Muscle layer of colon (tissue), 2 donors: ENCODE measurements at regions not wholly inside any gene's neighbourhood (a gene's known extent, or its start where the extent isn't known, plus 50 kb on each side); places are given as distances from the start of the nearest gene placed in this dataset.
"Not testable (repeated sequence)": the region's sequence is repeated elsewhere in the genome, so short reads cannot be mapped to it uniquely, and the experiment has no call there.

Experiments used
- H3K27ac ChIP-seq: one replicate; pipeline ENCODE4 v1.7.0; 2013; ENCODE audit warnings: low read depth, mild to moderate bottlenecking, low read length, moderate library complexity
- H3K27me3 ChIP-seq, 2 donors: one replicate each; pipeline ENCODE4 v1.7.0; 2013; ENCODE audit warnings: low read length in 2 of 2, mild to moderate bottlenecking in 2 of 2; ENCODE audit not compliant: insufficient read depth in 2 of 2, control insufficient read depth in 1 of 2
- H3K36me3 ChIP-seq: one replicate; pipeline ENCODE4 v1.7.0; 2013; ENCODE audit warnings: mild to moderate bottlenecking, low read length; ENCODE audit not compliant: insufficient read depth
- H3K4me1 ChIP-seq: one replicate; pipeline ENCODE4 v1.7.0; 2013; ENCODE audit warnings: mild to moderate bottlenecking, low read length; ENCODE audit not compliant: insufficient read depth
- H3K4me3 ChIP-seq, 2 donors: one replicate each; pipeline ENCODE4 v1.7.0; 2013; ENCODE audit warnings: low read length in 2 of 2, low read depth in 1 of 2, mild to moderate bottlenecking in 1 of 2, moderate library complexity in 1 of 2
- H3K9ac ChIP-seq: one replicate; pipeline ENCODE4 v1.7.0; 2013; ENCODE audit warnings: low read length
- H3K9me3 ChIP-seq: one replicate; pipeline ENCODE4 v1.7.0; 2013; ENCODE audit warnings: mild to moderate bottlenecking, low read length
- donor health status: abdominal sarcoma.
- donor health status: Adenocarcinoma of cecum.

GRCh38 chr1:190667914-190668313 lies 190.2 kb upstream of the BRINP3 start:
- Histone ChIP-seq H3K4me3 (no peak overlapping the region), H3K9ac (no peak overlapping the region), H3K27ac (no peak overlapping the region), H3K27me3 (no peaks in the 10 kb centered on the region), H3K9me3 (no peaks in the 10 kb centered on the region), H3K4me1 (no peaks in the 10 kb centered on the region), H3K36me3 (no peaks in the 10 kb centered on the region)

- H3K9me3 ChIP-seq, result no peaks in the 10 kb centered on the region
- H3K4me1 ChIP-seq, result no peaks in the 10 kb centered on the region
- no peak overlapping the region for H3K27ac ChIP-seq
- H3K4me3 ChIP-seq, result no peak overlapping the region
- H3K36me3 ChIP-seq, result no peaks in the 10 kb centered on the region
- H3K9ac ChIP-seq, result no peak overlapping the region
- no peaks in the 10 kb centered on the region for H3K27me3 ChIP-seq
These were observed 201.4 kb upstream of the BRINP3 start for GRCh38 chr1:190679044-190679443.

- no peaks in the 10 kb centered on the region for H3K9me3 ChIP-seq
- H3K27me3 ChIP-seq, result no peaks in the 10 kb centered on the region
- no peaks in the 10 kb centered on the region for H3K4me1 ChIP-seq
- H3K27ac ChIP-seq, result no peak overlapping the region
- no peak overlapping the region for H3K4me3 ChIP-seq
- no peak overlapping the region for H3K9ac ChIP-seq
- H3K36me3 ChIP-seq, result no peaks in the 10 kb centered on the region
These were observed 201.8 kb upstream of the BRINP3 start for GRCh38 chr1:190679454-190679853.

GRCh38 chr1:190679983-190680382 lies 202.3 kb upstream of the BRINP3 start:
- H3K27me3 ChIP-seq, result no peaks in the 10 kb centered on the region
- no peak overlapping the region for H3K9ac ChIP-seq
- H3K9me3 ChIP-seq, result no peaks in the 10 kb centered on the region
- no peak overlapping the region for H3K4me3 ChIP-seq
- H3K27ac ChIP-seq, result no peak overlapping the region
- H3K4me1 ChIP-seq, result no peaks in the 10 kb centered on the region
- H3K36me3 ChIP-seq, result no peaks in the 10 kb centered on the region

GRCh38 chr1:190685676-190686075 lies 208.0 kb upstream of the BRINP3 start:
- no peak overlapping the region for H3K9ac ChIP-seq
- H3K4me1 ChIP-seq, result no peaks in the 10 kb centered on the region

GRCh38 chr1:190688096-190688495 lies 210.4 kb upstream of the BRINP3 start:
- Histone ChIP-seq H3K4me1 (no peaks in the 10 kb centered on the region), H3K36me3 (no peaks in the 10 kb centered on the region), H3K9ac (no peak overlapping the region)

More at GRCh38 chr1:190685676-190686075, 208.0 kb upstream of the BRINP3 start:
- no peaks in the 10 kb centered on the region for H3K36me3 ChIP-seq
- no peaks in the 10 kb centered on the region for H3K9me3 ChIP-seq
- H3K27ac ChIP-seq, result no peak overlapping the region
- H3K27me3 ChIP-seq, result no peaks in the 10 kb centered on the region
- H3K4me3 ChIP-seq, result no peak overlapping the region

GRCh38 chr1:190698488-190698887 lies 220.8 kb upstream of the BRINP3 start:
- H3K27ac ChIP-seq, H3K4me3 ChIP-seq, H3K27me3 ChIP-seq, H3K36me3 ChIP-seq, H3K4me1 ChIP-seq, H3K9me3 ChIP-seq, H3K9ac ChIP-seq: not testable (repeated sequence)

More at GRCh38 chr1:190688096-190688495, 210.4 kb upstream of the BRINP3 start:
- Histone ChIP-seq H3K27ac (no peak overlapping the region), H3K4me3 (no peak overlapping the region), H3K27me3 (no peaks in the 10 kb centered on the region), H3K9me3 (no peaks in the 10 kb centered on the region)

GRCh38 chr1:190699165-190699564 lies 221.5 kb upstream of the BRINP3 start:
- no peaks in the 10 kb centered on the region for H3K4me1 ChIP-seq
- H3K9me3 ChIP-seq, result no peaks in the 10 kb centered on the region
- no peaks in the 10 kb centered on the region for H3K27me3 ChIP-seq
- no peaks in the 10 kb centered on the region for H3K36me3 ChIP-seq
- no peak overlapping the region for H3K9ac ChIP-seq
- no peak overlapping the region for H3K27ac ChIP-seq
- H3K4me3 ChIP-seq, result no peak overlapping the region

GRCh38 chr1:190708418-190709057 lies 230.9 kb upstream of the BRINP3 start:
- Histone ChIP-seq H3K4me1 (no peaks in the 10 kb centered on the region), H3K9me3 (no peaks in the 10 kb centered on the region), H3K36me3 (no peaks in the 10 kb centered on the region), H3K27me3 (no peaks in the 10 kb centered on the region), H3K27ac (no peak overlapping the region), H3K9ac (no peak overlapping the region), H3K4me3 (no peak overlapping the region)

- H3K27ac ChIP-seq, result no peak overlapping the region
- H3K36me3 ChIP-seq, result no peaks in the 10 kb centered on the region
- H3K9me3 ChIP-seq, result no peaks in the 10 kb centered on the region
- no peaks in the 10 kb centered on the region for H3K4me1 ChIP-seq
- H3K27me3 ChIP-seq, result no peaks in the 10 kb centered on the region
- no peak overlapping the region for H3K4me3 ChIP-seq
- no peak overlapping the region for H3K9ac ChIP-seq
These were observed 233.4 kb upstream of the BRINP3 start for GRCh38 chr1:190711069-190711468.

GRCh38 chr1:190717055-190717454 lies 239.4 kb upstream of the BRINP3 start:
- Histone ChIP-seq H3K9me3 (no peaks in the 10 kb centered on the region), H3K4me3 (no peak overlapping the region), H3K36me3 (no peaks in the 10 kb centered on the region), H3K27ac (no peak overlapping the region), H3K9ac (no peak overlapping the region), H3K27me3 (no peaks in the 10 kb centered on the region), H3K4me1 (no peaks in the 10 kb centered on the region)

- Histone ChIP-seq H3K4me3 (no peak overlapping the region), H3K9me3 (no peaks in the 10 kb centered on the region), H3K27ac (no peak overlapping the region), H3K4me1 (no peaks in the 10 kb centered on the region), H3K9ac (no peak overlapping the region), H3K36me3 (no peaks in the 10 kb centered on the region), H3K27me3 (no peaks in the 10 kb centered on the region)
These were observed 259.4 kb upstream of the BRINP3 start for GRCh38 chr1:190736971-190737590.
